Endothelial cell of umbilical vein (primary cell): ENCODE measurements at regions not wholly inside any gene's neighbourhood (a gene's known extent, or its start where the extent isn't known, plus 50 kb on each side); places are given as distances from the start of the nearest gene placed in this dataset.

Source experiments
- EZH2 ChIP-seq: IDR thresholded peaks from 2 replicates; pipeline ENCODE4 v1.6.1; 2012; ENCODE audit warnings: borderline replicate concordance, low read depth, mild to moderate bottlenecking, moderate library complexity, low read length, inconsistent platforms; ENCODE audit not compliant: severe bottlenecking
- POLR2AphosphoS5 ChIP-seq: IDR thresholded peaks from 2 replicates; pipeline ENCODE4 v1.6.1; 2012; ENCODE audit warnings: low read depth, mild to moderate bottlenecking, control low read depth, low read length, moderate library complexity; ENCODE audit not compliant: insufficient read depth
- TF ChIP-seq, protein P1 (sequence below), 2 donors: IDR thresholded peaks; 1 replicate in 1 of 2; 2 replicates in 1 of 2; pipeline ENCODE4 v1.5.1; 2011; ENCODE audit warnings: low read length in 2 of 2, mild to moderate bottlenecking in 2 of 2, moderate library complexity in 2 of 2, control low read depth in 1 of 2, inconsistent platforms in 1 of 2, low read depth in 1 of 2; ENCODE audit not compliant: insufficient read depth in 1 of 2; ENCODE audit errors: extremely low read depth in 1 of 2

DNA sequence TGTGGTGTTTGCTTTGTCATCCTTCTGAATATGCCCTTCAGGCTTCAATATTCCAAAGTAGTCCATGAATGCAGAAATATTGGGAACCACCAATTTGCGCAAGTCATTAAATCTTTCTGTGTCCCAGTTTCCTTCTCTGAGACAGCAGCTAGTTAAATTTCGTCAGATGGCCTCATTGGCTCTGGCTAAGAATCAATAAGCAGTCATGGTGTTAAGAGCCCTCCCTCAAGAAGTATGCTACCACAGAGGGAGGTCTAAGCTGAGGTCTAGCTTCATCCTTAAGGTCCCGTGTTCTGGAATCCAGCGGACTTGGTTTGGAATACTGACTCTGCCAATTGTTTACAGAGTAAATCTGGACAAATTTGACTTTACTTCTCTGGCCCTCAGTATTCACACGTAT lies 59.1 kb upstream of the C5orf58 start:
- TF ChIP-seq, protein P1, sequence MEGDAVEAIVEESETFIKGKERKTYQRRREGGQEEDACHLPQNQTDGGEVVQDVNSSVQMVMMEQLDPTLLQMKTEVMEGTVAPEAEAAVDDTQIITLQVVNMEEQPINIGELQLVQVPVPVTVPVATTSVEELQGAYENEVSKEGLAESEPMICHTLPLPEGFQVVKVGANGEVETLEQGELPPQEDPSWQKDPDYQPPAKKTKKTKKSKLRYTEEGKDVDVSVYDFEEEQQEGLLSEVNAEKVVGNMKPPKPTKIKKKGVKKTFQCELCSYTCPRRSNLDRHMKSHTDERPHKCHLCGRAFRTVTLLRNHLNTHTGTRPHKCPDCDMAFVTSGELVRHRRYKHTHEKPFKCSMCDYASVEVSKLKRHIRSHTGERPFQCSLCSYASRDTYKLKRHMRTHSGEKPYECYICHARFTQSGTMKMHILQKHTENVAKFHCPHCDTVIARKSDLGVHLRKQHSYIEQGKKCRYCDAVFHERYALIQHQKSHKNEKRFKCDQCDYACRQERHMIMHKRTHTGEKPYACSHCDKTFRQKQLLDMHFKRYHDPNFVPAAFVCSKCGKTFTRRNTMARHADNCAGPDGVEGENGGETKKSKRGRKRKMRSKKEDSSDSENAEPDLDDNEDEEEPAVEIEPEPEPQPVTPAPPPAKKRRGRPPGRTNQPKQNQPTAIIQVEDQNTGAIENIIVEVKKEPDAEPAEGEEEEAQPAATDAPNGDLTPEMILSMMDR (IDR thresholded peaks at IDR 0.05; ENCODE audit: extremely low read depth in 1 of 2, insufficient read depth in 1 of 2, low read depth in 1 of 2, low read length in 2 of 2), result no peak
- TF ChIP-seq EZH2 (no peak), POLR2AphosphoS5 (no peak)
